ENCODE measurements at regions not wholly inside any gene's neighbourhood (a gene's known extent, or its start where the extent isn't known, plus 50 kb on each side); places are given as distances from the start of the nearest gene placed in this dataset.
"Not testable (repeated sequence)": the region's sequence is repeated elsewhere in the genome, so short reads cannot be mapped to it uniquely, and the experiment has no call there.

DNA sequence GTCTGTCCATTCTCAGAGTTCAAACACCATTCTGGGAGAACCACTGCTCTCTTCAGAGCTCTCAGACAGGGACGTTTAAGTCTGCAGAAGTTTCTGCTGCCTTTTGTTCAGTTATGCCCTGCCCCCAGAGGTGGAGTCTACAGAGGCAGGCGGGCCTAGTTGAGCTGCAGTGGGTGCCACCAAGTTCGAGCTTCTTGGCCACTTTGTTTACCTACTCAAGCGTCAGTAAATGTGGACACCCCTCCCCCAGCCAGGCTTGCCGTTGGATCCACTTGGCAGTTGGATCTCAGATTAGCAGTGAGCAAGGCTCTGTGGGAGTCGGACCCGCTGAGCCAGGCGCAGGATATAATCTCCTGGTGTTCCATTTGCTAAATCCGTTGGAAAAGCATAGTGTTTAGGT lies 601.5 kb downstream of the PKHD1 start:
- H3K4me1 ChIP-seq (replicated peaks); H3K27me3 ChIP-seq (replicated peaks); H3K36me3 ChIP-seq; DNase-seq (ENCODE audit: low read depth in 1 of 2, low spot score in 2 of 2); H3K9me3 ChIP-seq (replicated peaks); H3K4me3 ChIP-seq; H3K27ac ChIP-seq: not testable (repeated sequence)

GRCh38 chr6:51487937-51488336 lies 599.5 kb downstream of the PKHD1 start:
- no peak for DNase-seq (ENCODE audit: low read depth in 1 of 2, low spot score in 2 of 2)
- H3K9me3 ChIP-seq (replicated peaks) = no peaks in the 10 kb centered on the region
- H3K36me3 ChIP-seq = no peaks in the 10 kb centered on the region
- no peaks in the 10 kb centered on the region for H3K27me3 ChIP-seq (replicated peaks)
- H3K27ac ChIP-seq = no peak overlapping the region
- no peaks in the 10 kb centered on the region for H3K4me1 ChIP-seq (replicated peaks)
- H3K4me3 ChIP-seq = no peak overlapping the region

GRCh38 chr6:51489133-51489532 lies 598.3 kb downstream of the PKHD1 start:
- DNase-seq (ENCODE audit: low read depth in 1 of 2, low spot score in 2 of 2) = no peak
- Histone ChIP-seq H3K36me3 (no peaks in the 10 kb centered on the region), H3K9me3 (replicated peaks) (no peaks in the 10 kb centered on the region), H3K4me3 (no peak overlapping the region), H3K4me1 (replicated peaks) (no peaks in the 10 kb centered on the region), H3K27ac (no peak overlapping the region), H3K27me3 (replicated peaks) (no peaks in the 10 kb centered on the region; the same call in 1 of the 2 replicates)

DNA sequence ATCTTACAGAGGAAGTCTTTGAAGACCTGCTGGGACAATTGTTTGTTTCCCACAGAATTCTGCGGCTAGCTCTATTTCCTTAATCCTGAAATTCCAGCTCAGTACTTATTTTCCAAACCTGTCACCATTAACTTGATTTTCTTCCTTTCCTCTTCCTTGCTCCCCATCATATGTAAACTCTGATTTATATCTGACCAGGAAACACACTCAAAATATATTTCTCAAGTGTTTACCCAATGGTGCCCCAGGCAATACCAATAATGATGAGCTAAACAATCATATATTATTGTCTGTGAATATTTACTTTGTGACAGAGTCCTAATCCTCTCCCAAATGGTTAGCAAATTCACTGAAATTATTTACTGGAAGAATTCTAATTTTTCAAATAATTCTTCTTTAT lies 597.3 kb downstream of the PKHD1 start:
- H3K4me1 ChIP-seq (replicated peaks) = no peaks in the 10 kb centered on the region
- no peak for DNase-seq (ENCODE audit: low read depth in 1 of 2, low spot score in 2 of 2)
- H3K27me3 ChIP-seq (replicated peaks) = no peaks in the 10 kb centered on the region; the same call in 1 of the 2 replicates
- H3K36me3 ChIP-seq = no peaks in the 10 kb centered on the region
- no peaks in the 10 kb centered on the region for H3K9me3 ChIP-seq (replicated peaks)
- no peak overlapping the region for H3K4me3 ChIP-seq
- H3K27ac ChIP-seq = no peak overlapping the region

- DNase-seq (ENCODE audit: low read depth in 1 of 2, low spot score in 2 of 2) = no peak
- no peaks in the 10 kb centered on the region; the same call in 1 of the 2 replicates for H3K27me3 ChIP-seq (replicated peaks)
- H3K4me3 ChIP-seq = no peak overlapping the region
- H3K27ac ChIP-seq = no peak overlapping the region
- H3K9me3 ChIP-seq (replicated peaks) = no peaks in the 10 kb centered on the region
- no peaks in the 10 kb centered on the region for H3K4me1 ChIP-seq (replicated peaks)
- no peaks in the 10 kb centered on the region for H3K36me3 ChIP-seq
These were observed 593.1 kb downstream of the PKHD1 start for GRCh38 chr6:51494342-51494741.

DNA sequence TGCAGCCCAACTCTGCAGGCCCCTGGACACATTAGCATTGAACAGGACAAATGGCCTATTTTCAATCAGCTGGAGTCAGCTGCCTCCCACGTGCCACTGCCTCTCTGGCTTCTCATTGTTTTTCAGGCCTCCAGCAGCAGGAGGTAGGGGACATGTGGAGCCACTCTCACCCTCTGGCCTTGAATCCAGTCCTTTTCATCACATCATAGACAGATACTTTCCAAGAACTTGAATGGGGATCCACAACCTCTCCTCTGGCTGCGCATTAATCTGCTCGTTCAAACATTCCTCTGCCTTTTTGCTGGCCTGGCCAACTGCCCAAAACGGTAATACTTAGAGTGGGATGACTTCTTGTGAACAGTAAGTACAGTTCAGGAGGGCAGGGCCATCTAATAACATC lies 592.3 kb downstream of the PKHD1 start:
- no peaks in the 10 kb centered on the region; the same call in 1 of the 2 replicates for H3K27me3 ChIP-seq (replicated peaks)
- H3K9me3 ChIP-seq (replicated peaks) = no peaks in the 10 kb centered on the region
- H3K4me3 ChIP-seq = no peak overlapping the region
- no peak overlapping the region for H3K27ac ChIP-seq
- no peaks in the 10 kb centered on the region for H3K4me1 ChIP-seq (replicated peaks)
- DNase-seq (ENCODE audit: low read depth in 1 of 2, low spot score in 2 of 2) = no peak
- no peaks in the 10 kb centered on the region for H3K36me3 ChIP-seq

GRCh38 chr6:51495610-51496396 lies 591.6 kb downstream of the PKHD1 start:
- H3K4me3 ChIP-seq = no peak overlapping the region
- no peak for DNase-seq (ENCODE audit: low read depth in 1 of 2, low spot score in 2 of 2)
- H3K9me3 ChIP-seq (replicated peaks) = no peaks in the 10 kb centered on the region
- H3K4me1 ChIP-seq (replicated peaks) = no peaks in the 10 kb centered on the region
- H3K27me3 ChIP-seq (replicated peaks) = no peaks in the 10 kb centered on the region; the same call in 1 of the 2 replicates
- no peak overlapping the region for H3K27ac ChIP-seq
- no peaks in the 10 kb centered on the region for H3K36me3 ChIP-seq

GRCh38 chr6:51502996-51503395 lies 584.4 kb downstream of the PKHD1 start:
- Histone ChIP-seq H3K9me3 (replicated peaks) (no peaks in the 10 kb centered on the region), H3K4me3 (no peak overlapping the region), H3K36me3 (no peaks in the 10 kb centered on the region), H3K27ac (no peak overlapping the region), H3K4me1 (replicated peaks) (no peaks in the 10 kb centered on the region), H3K27me3 (replicated peaks) (no peaks in the 10 kb centered on the region)
- no peak for DNase-seq (ENCODE audit: low read depth in 1 of 2, low spot score in 2 of 2)

GRCh38 chr6:51505434-51505833 lies 582.0 kb downstream of the PKHD1 start:
- Histone ChIP-seq H3K27ac (no peak overlapping the region), H3K9me3 (replicated peaks) (no peaks in the 10 kb centered on the region), H3K36me3 (no peaks in the 10 kb centered on the region), H3K27me3 (replicated peaks) (no peaks in the 10 kb centered on the region), H3K4me1 (replicated peaks) (no peaks in the 10 kb centered on the region), H3K4me3 (no peak overlapping the region)
- no peak for DNase-seq (ENCODE audit: low read depth in 1 of 2, low spot score in 2 of 2)

- H3K9me3 ChIP-seq (replicated peaks) = no peaks in the 10 kb centered on the region
- no peak overlapping the region for H3K27ac ChIP-seq
- DNase-seq (ENCODE audit: low read depth in 1 of 2, low spot score in 2 of 2) = no peak
- H3K4me3 ChIP-seq = no peak overlapping the region
- no peaks in the 10 kb centered on the region; the same call in 1 of the 2 replicates for H3K27me3 ChIP-seq (replicated peaks)
- H3K36me3 ChIP-seq = no peaks in the 10 kb centered on the region
- H3K4me1 ChIP-seq (replicated peaks) = no peaks in the 10 kb centered on the region
These were observed 577.8 kb downstream of the PKHD1 start for GRCh38 chr6:51509597-51509996.

- H3K27ac ChIP-seq = no peak overlapping the region
- no peak overlapping the region for H3K4me3 ChIP-seq
- H3K4me1 ChIP-seq (replicated peaks) = no peaks in the 10 kb centered on the region
- H3K27me3 ChIP-seq (replicated peaks) = no peaks in the 10 kb centered on the region; the same call in 1 of the 2 replicates
- DNase-seq (ENCODE audit: low read depth in 1 of 2, low spot score in 2 of 2) = no peak
- no peaks in the 10 kb centered on the region for H3K36me3 ChIP-seq
- no peaks in the 10 kb centered on the region for H3K9me3 ChIP-seq (replicated peaks)
These were observed 576.3 kb downstream of the PKHD1 start for GRCh38 chr6:51511081-51511480.

GRCh38 chr6:51513891-51514747 lies 573.3 kb downstream of the PKHD1 start:
- no peaks in the 10 kb centered on the region for H3K4me1 ChIP-seq (replicated peaks)
- H3K4me3 ChIP-seq = no peak overlapping the region
- H3K27me3 ChIP-seq (replicated peaks) = no peaks in the 10 kb centered on the region; the same call in 1 of the 2 replicates
- H3K36me3 ChIP-seq = no peaks in the 10 kb centered on the region
- no peak for DNase-seq (ENCODE audit: low read depth in 1 of 2, low spot score in 2 of 2)
- H3K9me3 ChIP-seq (replicated peaks) = no peaks in the 10 kb centered on the region
- H3K27ac ChIP-seq = no peak overlapping the region

- Histone ChIP-seq H3K4me3 (no peak overlapping the region), H3K4me1 (replicated peaks) (no peaks in the 10 kb centered on the region), H3K27me3 (replicated peaks) (no peaks in the 10 kb centered on the region; the same call in 1 of the 2 replicates), H3K9me3 (replicated peaks) (no peaks in the 10 kb centered on the region), H3K36me3 (no peaks in the 10 kb centered on the region), H3K27ac (no peak overlapping the region)
- DNase-seq (ENCODE audit: low read depth in 1 of 2, low spot score in 2 of 2) = no peak
These were observed 572.5 kb downstream of the PKHD1 start for GRCh38 chr6:51514748-51515402.

DNA sequence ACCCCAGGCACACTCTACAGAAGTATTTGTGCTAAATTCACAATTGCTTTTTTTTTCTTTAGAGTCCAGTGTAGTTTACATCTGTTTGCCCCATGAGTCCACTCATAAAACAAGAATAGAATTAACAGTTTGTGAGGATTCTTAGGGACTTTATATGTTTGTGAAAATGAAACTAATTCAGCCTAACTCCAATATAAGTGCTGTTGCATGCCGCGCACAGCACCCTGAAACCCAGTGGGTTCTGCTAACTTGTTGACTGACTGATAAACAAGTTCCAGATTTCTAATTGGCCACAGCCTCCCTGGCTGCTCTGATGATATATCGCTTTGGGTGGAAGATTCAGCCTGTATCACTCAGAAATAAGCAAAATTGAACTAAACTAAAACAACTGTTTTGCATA lies 561.4 kb downstream of the PKHD1 start:
- no peak overlapping the region for H3K27ac ChIP-seq
- no peak for DNase-seq (ENCODE audit: low read depth in 1 of 2, low spot score in 2 of 2)
- no peaks in the 10 kb centered on the region for H3K9me3 ChIP-seq (replicated peaks)
- H3K4me1 ChIP-seq (replicated peaks) = no peaks in the 10 kb centered on the region
- H3K36me3 ChIP-seq = no peaks in the 10 kb centered on the region
- H3K4me3 ChIP-seq = no peak overlapping the region
- H3K27me3 ChIP-seq (replicated peaks) = 0 out of 2 replicates have a peak, but pooled peaks cover 3% of the 10 kb centered on the region

All from SJSA1 (cell line).